ENCODE measurements at regions not wholly inside any gene's neighbourhood (a gene's known extent, or its start where the extent isn't known, plus 50 kb on each side); places are given as distances from the start of the nearest gene placed in this dataset.

- TF ChIP-seq, protein P1, sequence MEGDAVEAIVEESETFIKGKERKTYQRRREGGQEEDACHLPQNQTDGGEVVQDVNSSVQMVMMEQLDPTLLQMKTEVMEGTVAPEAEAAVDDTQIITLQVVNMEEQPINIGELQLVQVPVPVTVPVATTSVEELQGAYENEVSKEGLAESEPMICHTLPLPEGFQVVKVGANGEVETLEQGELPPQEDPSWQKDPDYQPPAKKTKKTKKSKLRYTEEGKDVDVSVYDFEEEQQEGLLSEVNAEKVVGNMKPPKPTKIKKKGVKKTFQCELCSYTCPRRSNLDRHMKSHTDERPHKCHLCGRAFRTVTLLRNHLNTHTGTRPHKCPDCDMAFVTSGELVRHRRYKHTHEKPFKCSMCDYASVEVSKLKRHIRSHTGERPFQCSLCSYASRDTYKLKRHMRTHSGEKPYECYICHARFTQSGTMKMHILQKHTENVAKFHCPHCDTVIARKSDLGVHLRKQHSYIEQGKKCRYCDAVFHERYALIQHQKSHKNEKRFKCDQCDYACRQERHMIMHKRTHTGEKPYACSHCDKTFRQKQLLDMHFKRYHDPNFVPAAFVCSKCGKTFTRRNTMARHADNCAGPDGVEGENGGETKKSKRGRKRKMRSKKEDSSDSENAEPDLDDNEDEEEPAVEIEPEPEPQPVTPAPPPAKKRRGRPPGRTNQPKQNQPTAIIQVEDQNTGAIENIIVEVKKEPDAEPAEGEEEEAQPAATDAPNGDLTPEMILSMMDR (conservative IDR thresholded peaks at IDR 0.05; ENCODE audit: low read length): no peak
- no peak for TF ChIP-seq EZH2phosphoT487 (IDR thresholded peaks at IDR 0.05; ENCODE audit: borderline replicate concordance)
Observed at GRCh38 chr2:66024391-66024790, 410.5 kb upstream of the MEIS1 start.

Data from Loucy (cell line).